Left ventricle myocardium inferior (tissue), 1 donor: ENCODE measurements at regions not wholly inside any gene's neighbourhood (a gene's known extent, or its start where the extent isn't known, plus 50 kb on each side); places are given as distances from the start of the nearest gene placed in this dataset.

Experiments used
- DNase-seq: peaks from one replicate; pipeline ENCODE4 v3.0.0-alpha.2; 2020
- H3K27ac ChIP-seq: fragments of 200-600 bp; replicated peaks from 2 replicates; pipeline ENCODE4 v1.8.0; 2021
- H3K27me3 ChIP-seq: fragments of 200-600 bp; 2 replicates; pipeline ENCODE4 v1.8.0; 2021; ENCODE audit warnings: low read depth
- H3K36me3 ChIP-seq: fragments of 200-600 bp; 2 replicates; pipeline ENCODE4 v1.8.0; 2021
- H3K4me1 ChIP-seq: fragments of 200-600 bp; 2 replicates; pipeline ENCODE4 v1.8.0; 2021
- H3K4me3 ChIP-seq: fragments of 200-600 bp; 2 replicates; pipeline ENCODE4 v1.8.0; 2021; ENCODE audit warnings: mild to moderate bottlenecking, moderate library complexity
- H3K9me3 ChIP-seq: fragments of 200-600 bp; replicated peaks from 2 replicates; pipeline ENCODE4 v1.8.0; 2021
- intact Hi-C: fragments of 100-400 bp; cut with micrococcal nuclease; formaldehyde crosslinking; loops from one replicate; pipeline ENCODE4 v1.11.0; 2022
- TF ChIP-seq, protein P1 (sequence below): fragments of 200-600 bp; IDR thresholded peaks from 2 replicates; pipeline ENCODE4 v1.8.0; 2021; ENCODE audit warnings: antibody characterized with exemption, mild to moderate bottlenecking, borderline replicate concordance
- donor health status: DM: no; HTN: yes; CAD: no; lungs with severe emphysema.

DNA sequence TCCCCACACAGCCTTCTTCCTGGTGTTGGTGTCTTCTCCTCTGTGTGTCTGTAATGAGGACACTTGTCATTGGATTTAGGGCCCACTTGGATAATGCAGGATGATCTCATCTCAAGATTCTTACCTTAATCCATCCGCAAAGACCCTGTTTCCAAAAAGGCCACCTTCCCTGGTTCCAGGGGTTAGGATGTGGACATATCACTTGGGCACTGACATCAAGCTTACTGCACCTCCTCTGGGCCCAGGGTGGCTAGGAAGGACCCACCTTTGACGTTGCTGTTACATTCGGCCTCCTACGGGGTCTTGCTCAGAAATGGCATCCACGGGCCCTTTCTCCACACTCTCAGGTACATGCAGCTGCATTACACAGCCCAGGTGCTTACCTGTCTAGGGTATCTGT lies 535.9 kb downstream of the BRD1 start:
- Histone ChIP-seq H3K27me3 (peaks cover 37% of the 10 kb centered on the region), H3K9me3 (peaks cover 44% of the 10 kb centered on the region), H3K27ac (no peak overlapping the region), H3K4me1 (no peaks in the 10 kb centered on the region), H3K36me3 (no peaks in the 10 kb centered on the region), H3K4me3 (no peak overlapping the region)
- DNase-seq: no peak
- TF ChIP-seq, protein P1, sequence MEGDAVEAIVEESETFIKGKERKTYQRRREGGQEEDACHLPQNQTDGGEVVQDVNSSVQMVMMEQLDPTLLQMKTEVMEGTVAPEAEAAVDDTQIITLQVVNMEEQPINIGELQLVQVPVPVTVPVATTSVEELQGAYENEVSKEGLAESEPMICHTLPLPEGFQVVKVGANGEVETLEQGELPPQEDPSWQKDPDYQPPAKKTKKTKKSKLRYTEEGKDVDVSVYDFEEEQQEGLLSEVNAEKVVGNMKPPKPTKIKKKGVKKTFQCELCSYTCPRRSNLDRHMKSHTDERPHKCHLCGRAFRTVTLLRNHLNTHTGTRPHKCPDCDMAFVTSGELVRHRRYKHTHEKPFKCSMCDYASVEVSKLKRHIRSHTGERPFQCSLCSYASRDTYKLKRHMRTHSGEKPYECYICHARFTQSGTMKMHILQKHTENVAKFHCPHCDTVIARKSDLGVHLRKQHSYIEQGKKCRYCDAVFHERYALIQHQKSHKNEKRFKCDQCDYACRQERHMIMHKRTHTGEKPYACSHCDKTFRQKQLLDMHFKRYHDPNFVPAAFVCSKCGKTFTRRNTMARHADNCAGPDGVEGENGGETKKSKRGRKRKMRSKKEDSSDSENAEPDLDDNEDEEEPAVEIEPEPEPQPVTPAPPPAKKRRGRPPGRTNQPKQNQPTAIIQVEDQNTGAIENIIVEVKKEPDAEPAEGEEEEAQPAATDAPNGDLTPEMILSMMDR: no peak
- intact Hi-C loops: no loop called here

GRCh38 chr22:49291169-49291568 lies 536.5 kb downstream of the BRD1 start:
- Histone ChIP-seq H3K9me3 (peaks cover 44% of the 10 kb centered on the region), H3K27ac (no peak overlapping the region), H3K4me1 (no peaks in the 10 kb centered on the region), H3K4me3 (no peak overlapping the region), H3K27me3 (peaks cover 37% of the 10 kb centered on the region), H3K36me3 (no peaks in the 10 kb centered on the region)
- TF ChIP-seq, protein P1: no peak
- DNase-seq: no peak
- intact Hi-C loops: no loop called here

DNA sequence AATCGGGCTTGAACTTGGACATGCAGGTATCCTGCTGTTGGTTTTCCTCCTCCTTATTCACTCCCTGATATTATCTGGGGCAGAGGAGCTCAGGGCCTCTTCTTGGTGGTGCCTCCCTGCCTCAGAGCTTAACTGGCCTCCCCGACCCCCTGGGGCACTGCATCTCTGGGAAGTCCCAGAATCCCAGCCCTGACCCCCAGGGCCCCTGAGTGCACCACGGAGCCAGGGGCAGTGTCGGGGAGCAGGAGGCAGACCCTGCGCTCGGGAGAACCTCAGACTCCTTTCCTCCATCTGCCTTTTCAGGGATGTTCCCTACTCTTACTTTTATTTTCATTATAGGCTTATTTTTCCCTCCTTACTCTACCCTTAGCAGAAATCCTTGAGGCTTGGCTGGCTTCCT lies 537.0 kb downstream of the BRD1 start:
- DNase-seq: no peak
- peaks cover 37% of the 10 kb centered on the region for H3K27me3 ChIP-seq

GRCh38 chr22:49289822-49290679 lies 537.6 kb downstream of the BRD1 start:
- H3K9me3 ChIP-seq: peaks cover 41% of the 10 kb centered on the region
- intact Hi-C loops: no loop called here
- H3K27ac ChIP-seq: no peak overlapping the region
- DNase-seq: no peak
- TF ChIP-seq, protein P1: no peak
- no peak overlapping the region for H3K4me3 ChIP-seq
- peaks cover 43% of the 10 kb centered on the region for H3K27me3 ChIP-seq
- no peaks in the 10 kb centered on the region for H3K36me3 ChIP-seq
- no peaks in the 10 kb centered on the region for H3K4me1 ChIP-seq

More for the DNA sequence above, 537.0 kb downstream of the BRD1 start:
- Histone ChIP-seq H3K27ac (no peak overlapping the region), H3K36me3 (no peaks in the 10 kb centered on the region), H3K9me3 (peaks cover 44% of the 10 kb centered on the region), H3K4me1 (no peaks in the 10 kb centered on the region), H3K4me3 (no peak overlapping the region)
- TF ChIP-seq, protein P1: no peak
- intact Hi-C loops: no loop called here

- H3K4me1 ChIP-seq: no peaks in the 10 kb centered on the region
- TF ChIP-seq, protein P1: no peak
- peaks cover 13% of the 10 kb centered on the region for H3K9me3 ChIP-seq
- intact Hi-C loops: no loop called here
- no peak overlapping the region for H3K4me3 ChIP-seq
- no peak for DNase-seq
- peaks cover 70% of the 10 kb centered on the region for H3K27me3 ChIP-seq
- no peak overlapping the region for H3K27ac ChIP-seq
- H3K36me3 ChIP-seq: no peaks in the 10 kb centered on the region
These were observed 541.4 kb downstream of the BRD1 start for GRCh38 chr22:49286181-49286760.
